SHP77 (cell line): ENCODE measurements at regions not wholly inside any gene's neighbourhood (a gene's known extent, or its start where the extent isn't known, plus 50 kb on each side); places are given as distances from the start of the nearest gene placed in this dataset.

Experiments used
- DNase-seq, 2 experiments: peaks; one replicate each; lab custom pipeline; 2025; lab: John Stamatoyannopoulos, UW

- DNase-seq = no peak
These were observed 117.7 kb downstream of the WT1 start for GRCh38 chr11:32317643-32318042.

GRCh38 chr11:32318071-32319055 lies 117.0 kb downstream of the WT1 start:
- no peak for DNase-seq

GRCh38 chr11:32323814-32324130 lies 111.6 kb downstream of the WT1 start:
- no peak for DNase-seq

- no peak for DNase-seq
These were observed 110.2 kb downstream of the WT1 start for GRCh38 chr11:32325187-32325586.

GRCh38 chr11:32325725-32326124 lies 109.6 kb downstream of the WT1 start:
- DNase-seq = no peak

- no peak for DNase-seq
These were observed 108.8 kb downstream of the WT1 start for GRCh38 chr11:32326522-32326921.

- no peak for DNase-seq
These were observed 106.9 kb downstream of the WT1 start for GRCh38 chr11:32328392-32328791.

GRCh38 chr11:32331098-32331497 lies 104.2 kb downstream of the WT1 start:
- no peak for DNase-seq

GRCh38 chr11:32331792-32332191 lies 103.5 kb downstream of the WT1 start:
- DNase-seq = no peak

- DNase-seq = no peak
These were observed 102.4 kb downstream of the WT1 start for GRCh38 chr11:32332990-32333319.

GRCh38 chr11:32333320-32333991 lies 101.9 kb downstream of the WT1 start:
- no peak for DNase-seq

- DNase-seq = peak; percentile 1 to 10
These were observed 100.5 kb downstream of the WT1 start for GRCh38 chr11:32334822-32335221.
